ENCODE measurements at regions not wholly inside any gene's neighbourhood (a gene's known extent, or its start where the extent isn't known, plus 50 kb on each side); places are given as distances from the start of the nearest gene placed in this dataset.

DNA sequence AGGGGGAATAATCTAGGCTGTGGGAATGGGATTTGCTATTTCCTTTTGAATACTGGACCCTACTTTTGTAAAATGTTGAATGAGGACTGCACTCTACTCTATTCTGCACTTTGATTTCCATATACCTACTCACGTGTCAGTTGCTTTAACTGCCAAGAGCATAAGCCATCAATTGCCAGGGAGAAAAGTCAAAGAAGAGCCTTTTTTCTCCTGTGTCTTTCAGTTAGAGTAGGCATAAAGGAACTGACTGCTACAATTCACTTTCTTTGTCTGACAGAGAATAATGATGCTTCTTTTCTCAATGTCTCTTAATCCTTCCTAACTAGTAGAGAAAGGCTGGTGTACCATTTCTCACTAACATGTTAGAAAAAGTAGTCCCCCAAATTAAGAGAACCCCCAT lies 231.6 kb downstream of the ELAVL2 start:
- no peak for TF ChIP-seq POLR2A (IDR thresholded peaks at IDR 0.05)
- TF ChIP-seq, protein P1, sequence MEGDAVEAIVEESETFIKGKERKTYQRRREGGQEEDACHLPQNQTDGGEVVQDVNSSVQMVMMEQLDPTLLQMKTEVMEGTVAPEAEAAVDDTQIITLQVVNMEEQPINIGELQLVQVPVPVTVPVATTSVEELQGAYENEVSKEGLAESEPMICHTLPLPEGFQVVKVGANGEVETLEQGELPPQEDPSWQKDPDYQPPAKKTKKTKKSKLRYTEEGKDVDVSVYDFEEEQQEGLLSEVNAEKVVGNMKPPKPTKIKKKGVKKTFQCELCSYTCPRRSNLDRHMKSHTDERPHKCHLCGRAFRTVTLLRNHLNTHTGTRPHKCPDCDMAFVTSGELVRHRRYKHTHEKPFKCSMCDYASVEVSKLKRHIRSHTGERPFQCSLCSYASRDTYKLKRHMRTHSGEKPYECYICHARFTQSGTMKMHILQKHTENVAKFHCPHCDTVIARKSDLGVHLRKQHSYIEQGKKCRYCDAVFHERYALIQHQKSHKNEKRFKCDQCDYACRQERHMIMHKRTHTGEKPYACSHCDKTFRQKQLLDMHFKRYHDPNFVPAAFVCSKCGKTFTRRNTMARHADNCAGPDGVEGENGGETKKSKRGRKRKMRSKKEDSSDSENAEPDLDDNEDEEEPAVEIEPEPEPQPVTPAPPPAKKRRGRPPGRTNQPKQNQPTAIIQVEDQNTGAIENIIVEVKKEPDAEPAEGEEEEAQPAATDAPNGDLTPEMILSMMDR (IDR thresholded peaks at IDR 0.05), result no peak
- TF ChIP-seq EP300 (IDR thresholded peaks at IDR 0.05), result no peak

All from tibial nerve (tissue), 4 donors.